ENCODE measurements at regions not wholly inside any gene's neighbourhood (a gene's known extent, or its start where the extent isn't known, plus 50 kb on each side); places are given as distances from the start of the nearest gene placed in this dataset.

DNA sequence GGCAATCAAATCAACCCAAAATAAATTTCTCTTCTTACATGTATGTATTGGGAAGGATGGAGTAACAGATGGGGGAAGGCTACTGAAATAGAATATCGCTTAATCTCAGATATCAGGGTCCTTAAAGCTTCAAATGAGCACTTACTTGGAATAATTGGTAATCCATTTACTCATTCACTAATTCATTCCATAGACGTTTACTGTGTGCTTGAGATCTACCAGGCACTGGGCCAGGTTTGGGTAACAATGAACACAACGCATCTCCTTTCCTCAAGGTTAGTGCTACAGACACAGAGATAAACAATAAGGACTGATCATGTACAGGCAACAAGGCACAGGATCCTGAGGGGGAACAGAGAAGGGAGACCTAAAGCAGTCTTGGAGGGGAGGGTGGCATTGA lies 54.4 kb upstream of the KRR1 start:
- no peak for TF ChIP-seq TEAD4 (IDR thresholded peaks at IDR 0.05)
- no peak for TF ChIP-seq FOXM1 (IDR thresholded peaks at IDR 0.05; ENCODE audit: borderline replicate concordance, low read depth)
- no peak for TF ChIP-seq CREB1 (IDR thresholded peaks at IDR 0.05; ENCODE audit: low read depth)
- no peak for TF ChIP-seq YY1 (IDR thresholded peaks at IDR 0.05; ENCODE audit: low read depth)
- TF ChIP-seq TCF12 (IDR thresholded peaks at IDR 0.05; ENCODE audit: low read depth), result no peak
- no peak for TF ChIP-seq ZBTB7A (IDR thresholded peaks at IDR 0.05; ENCODE audit: low read depth)
- TF ChIP-seq, protein P1, sequence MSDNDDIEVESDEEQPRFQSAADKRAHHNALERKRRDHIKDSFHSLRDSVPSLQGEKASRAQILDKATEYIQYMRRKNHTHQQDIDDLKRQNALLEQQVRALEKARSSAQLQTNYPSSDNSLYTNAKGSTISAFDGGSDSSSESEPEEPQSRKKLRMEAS (IDR thresholded peaks at IDR 0.05), result no peak
- no peak for TF ChIP-seq EGR1 (IDR thresholded peaks at IDR 0.05)
- TF ChIP-seq, protein P2, sequence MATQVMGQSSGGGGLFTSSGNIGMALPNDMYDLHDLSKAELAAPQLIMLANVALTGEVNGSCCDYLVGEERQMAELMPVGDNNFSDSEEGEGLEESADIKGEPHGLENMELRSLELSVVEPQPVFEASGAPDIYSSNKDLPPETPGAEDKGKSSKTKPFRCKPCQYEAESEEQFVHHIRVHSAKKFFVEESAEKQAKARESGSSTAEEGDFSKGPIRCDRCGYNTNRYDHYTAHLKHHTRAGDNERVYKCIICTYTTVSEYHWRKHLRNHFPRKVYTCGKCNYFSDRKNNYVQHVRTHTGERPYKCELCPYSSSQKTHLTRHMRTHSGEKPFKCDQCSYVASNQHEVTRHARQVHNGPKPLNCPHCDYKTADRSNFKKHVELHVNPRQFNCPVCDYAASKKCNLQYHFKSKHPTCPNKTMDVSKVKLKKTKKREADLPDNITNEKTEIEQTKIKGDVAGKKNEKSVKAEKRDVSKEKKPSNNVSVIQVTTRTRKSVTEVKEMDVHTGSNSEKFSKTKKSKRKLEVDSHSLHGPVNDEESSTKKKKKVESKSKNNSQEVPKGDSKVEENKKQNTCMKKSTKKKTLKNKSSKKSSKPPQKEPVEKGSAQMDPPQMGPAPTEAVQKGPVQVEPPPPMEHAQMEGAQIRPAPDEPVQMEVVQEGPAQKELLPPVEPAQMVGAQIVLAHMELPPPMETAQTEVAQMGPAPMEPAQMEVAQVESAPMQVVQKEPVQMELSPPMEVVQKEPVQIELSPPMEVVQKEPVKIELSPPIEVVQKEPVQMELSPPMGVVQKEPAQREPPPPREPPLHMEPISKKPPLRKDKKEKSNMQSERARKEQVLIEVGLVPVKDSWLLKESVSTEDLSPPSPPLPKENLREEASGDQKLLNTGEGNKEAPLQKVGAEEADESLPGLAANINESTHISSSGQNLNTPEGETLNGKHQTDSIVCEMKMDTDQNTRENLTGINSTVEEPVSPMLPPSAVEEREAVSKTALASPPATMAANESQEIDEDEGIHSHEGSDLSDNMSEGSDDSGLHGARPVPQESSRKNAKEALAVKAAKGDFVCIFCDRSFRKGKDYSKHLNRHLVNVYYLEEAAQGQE (IDR thresholded peaks at IDR 0.05; ENCODE audit: low read depth), result no peak
- TF ChIP-seq TAF1 (IDR thresholded peaks at IDR 0.05; ENCODE audit: low read depth), result no peak
- TF ChIP-seq RAD21 (IDR thresholded peaks at IDR 0.05; ENCODE audit: low read depth), result no peak

DNA sequence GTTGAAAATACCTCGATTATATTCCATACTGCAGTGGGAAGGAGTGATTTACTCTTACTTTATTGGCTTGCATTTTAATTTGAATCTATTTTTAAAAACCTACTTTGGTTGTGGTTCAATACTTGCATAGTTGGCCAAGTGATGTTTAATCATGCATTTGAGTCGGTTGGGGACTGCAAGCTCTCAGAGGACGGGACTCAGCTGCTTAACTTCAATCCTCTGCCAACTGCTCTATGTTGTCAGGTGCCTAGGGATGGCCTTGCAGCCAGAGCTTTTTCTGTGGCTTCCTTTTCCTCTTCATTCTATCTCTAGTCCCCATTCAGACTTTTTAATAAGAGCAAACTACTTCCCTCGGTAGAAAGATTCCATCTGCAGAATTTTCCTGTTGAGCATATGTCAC lies 53.4 kb upstream of the KRR1 start:
- no peak for TF ChIP-seq TAF1 (IDR thresholded peaks at IDR 0.05; ENCODE audit: low read depth)

DNA sequence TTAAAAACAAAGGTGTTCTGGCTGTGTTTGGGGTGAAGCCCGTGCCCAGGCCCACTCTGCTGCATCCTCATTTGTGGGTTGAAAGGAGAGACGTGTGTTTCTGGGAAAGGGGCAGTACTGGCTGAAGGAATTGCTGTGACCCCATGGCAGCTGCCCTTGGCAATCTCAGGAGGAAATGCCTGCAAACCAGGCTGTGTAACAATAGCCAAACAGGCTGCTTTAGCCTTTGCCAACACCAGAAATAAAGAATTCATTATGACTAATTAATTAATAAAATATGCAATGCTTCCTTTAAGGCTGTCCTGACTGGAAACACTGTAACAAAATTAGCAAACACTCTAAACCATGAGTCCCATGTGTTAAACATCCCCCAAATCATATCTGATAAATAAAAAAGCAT lies 53.0 kb upstream of the KRR1 start:
- TF ChIP-seq FOXM1 (IDR thresholded peaks at IDR 0.05; ENCODE audit: borderline replicate concordance, low read depth), result no peak
- no peak for TF ChIP-seq YY1 (IDR thresholded peaks at IDR 0.05; ENCODE audit: low read depth)
- TF ChIP-seq, protein P1 (IDR thresholded peaks at IDR 0.05), result no peak

DNA sequence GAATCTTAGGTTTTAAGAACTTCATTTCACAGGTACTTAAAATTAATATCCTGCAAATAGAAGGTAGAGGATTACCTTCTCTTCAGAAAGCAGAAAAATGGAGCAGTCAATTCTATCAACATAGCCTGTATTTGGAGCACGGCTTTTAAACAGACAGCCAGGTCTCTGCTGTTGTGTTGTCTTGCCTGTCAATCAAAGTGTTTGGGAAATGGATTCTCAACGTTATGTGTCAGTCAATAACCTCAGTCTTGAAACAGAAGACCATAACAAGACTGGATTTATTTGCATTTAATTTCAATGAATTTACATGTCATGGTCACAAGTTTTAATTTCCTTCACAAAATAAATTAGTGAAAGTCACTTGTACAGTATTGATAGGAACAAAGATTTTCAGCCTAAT lies 51.9 kb upstream of the KRR1 start:
- no peak for TF ChIP-seq FOXM1 (IDR thresholded peaks at IDR 0.05; ENCODE audit: borderline replicate concordance, low read depth)
- TF ChIP-seq RAD21 (IDR thresholded peaks at IDR 0.05; ENCODE audit: low read depth), result no peak
- no peak for TF ChIP-seq TAF1 (IDR thresholded peaks at IDR 0.05; ENCODE audit: low read depth)
- no peak for TF ChIP-seq CREB1 (IDR thresholded peaks at IDR 0.05; ENCODE audit: low read depth)
- TF ChIP-seq TCF12 (IDR thresholded peaks at IDR 0.05; ENCODE audit: low read depth), result no peak
- no peak for TF ChIP-seq CEBPB (IDR thresholded peaks at IDR 0.05)
- TF ChIP-seq EP300 (IDR thresholded peaks at IDR 0.05; ENCODE audit: borderline replicate concordance), result no peak
- TF ChIP-seq YY1 (IDR thresholded peaks at IDR 0.05; ENCODE audit: low read depth), result no peak
- no peak for TF ChIP-seq NFIC (IDR thresholded peaks at IDR 0.05)
- TF ChIP-seq EGR1 (IDR thresholded peaks at IDR 0.05), result no peak
- TF ChIP-seq, protein P3, sequence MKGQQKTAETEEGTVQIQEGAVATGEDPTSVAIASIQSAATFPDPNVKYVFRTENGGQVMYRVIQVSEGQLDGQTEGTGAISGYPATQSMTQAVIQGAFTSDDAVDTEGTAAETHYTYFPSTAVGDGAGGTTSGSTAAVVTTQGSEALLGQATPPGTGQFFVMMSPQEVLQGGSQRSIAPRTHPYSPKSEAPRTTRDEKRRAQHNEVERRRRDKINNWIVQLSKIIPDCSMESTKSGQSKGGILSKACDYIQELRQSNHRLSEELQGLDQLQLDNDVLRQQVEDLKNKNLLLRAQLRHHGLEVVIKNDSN (IDR thresholded peaks at IDR 0.05), result no peak
- TF ChIP-seq ZBTB7A (IDR thresholded peaks at IDR 0.05; ENCODE audit: low read depth), result no peak
- TF ChIP-seq, protein P2 (IDR thresholded peaks at IDR 0.05; ENCODE audit: low read depth), result no peak

DNA sequence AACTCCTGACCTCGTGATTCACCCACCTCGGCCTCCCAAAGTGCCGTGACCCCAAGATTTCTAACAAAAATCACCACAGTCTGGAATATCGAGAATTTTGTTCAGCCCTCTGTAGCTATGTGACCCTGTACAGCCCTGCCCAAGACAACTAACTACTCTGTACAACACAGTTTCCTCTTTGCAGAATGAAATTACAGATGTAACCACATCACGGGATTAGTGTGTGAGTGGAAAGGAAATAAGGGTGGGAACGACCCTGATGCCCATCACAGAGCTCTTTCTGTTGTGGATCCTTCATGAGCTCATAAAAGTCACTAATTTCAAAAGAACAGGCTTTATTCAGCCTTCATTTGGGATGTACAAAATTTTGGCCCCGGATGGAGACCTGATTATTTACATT lies 50.5 kb upstream of the KRR1 start:
- no peak for TF ChIP-seq ZBTB7A (IDR thresholded peaks at IDR 0.05; ENCODE audit: low read depth)
- TF ChIP-seq YY1 (IDR thresholded peaks at IDR 0.05; ENCODE audit: low read depth), result no peak
- TF ChIP-seq, protein P2 (IDR thresholded peaks at IDR 0.05; ENCODE audit: low read depth), result no peak
- TF ChIP-seq TCF12 (IDR thresholded peaks at IDR 0.05; ENCODE audit: low read depth), result no peak
- TF ChIP-seq NFIC (IDR thresholded peaks at IDR 0.05), result no peak
- TF ChIP-seq FOXM1 (IDR thresholded peaks at IDR 0.05; ENCODE audit: borderline replicate concordance, low read depth), result no peak
- no peak for TF ChIP-seq CREB1 (IDR thresholded peaks at IDR 0.05; ENCODE audit: low read depth)
- no peak for TF ChIP-seq RAD21 (IDR thresholded peaks at IDR 0.05; ENCODE audit: low read depth)

All from Ishikawa (cell line).